Caco-2 (cell line): ENCODE measurements at regions not wholly inside any gene's neighbourhood (a gene's known extent, or its start where the extent isn't known, plus 50 kb on each side); places are given as distances from the start of the nearest gene placed in this dataset.

ENCODE experiments used
- BruUV-seq: library from RNA; stranded (reverse); fragments of 400-500 nt; replicated peaks from 2 replicates; lab custom pipeline; 2021; lab: Mats Ljungman, UMichigan
- CTCF ChIA-PET: fragments of 300-600 bp; sonication (Branson Sonifier 250); formaldehyde crosslinking; loops from one replicate; lab custom pipeline; 2022; ENCODE audit warnings: antibody characterized with exemption; lab: Charles Lee
- POLR2A ChIA-PET: fragments of 300-600 bp; sonication (Branson Sonifier 250); formaldehyde crosslinking; loops from one replicate; lab custom pipeline; 2022; ENCODE audit warnings: antibody characterized with exemption; lab: Charles Lee
- DNase-seq, 2 experiments: peaks; one replicate each; pipeline versions ENCODE4 v3.0.0 to v3.0.0-alpha.2; 2020 to 2022
- H3K27me3 ChIP-seq: replicated peaks from 2 replicates; pipeline ENCODE4 v1.6.0; 2011; ENCODE audit warnings: low read length; ENCODE audit not compliant: control insufficient read depth, insufficient read depth
- H3K36me3 ChIP-seq: 2 replicates; pipeline ENCODE4 v1.5.1; 2011; ENCODE audit warnings: low read length; ENCODE audit not compliant: control insufficient read depth, insufficient read depth
- H3K4me1 ChIP-seq: fragments of 250-450 bp; sonication (Bioruptor Pico); 2 replicates; pipeline ENCODE4 v1.5.1; 2020; ENCODE audit warnings: mild to moderate bottlenecking
- H3K4me3 ChIP-seq: 2 replicates; pipeline ENCODE4 v1.5.1; 2011; ENCODE audit warnings: low read depth, mild to moderate bottlenecking, control low read depth, low read length
- H3K9me3 ChIP-seq: fragments of 250-450 bp; sonication (Bioruptor Pico); 2 replicates; pipeline ENCODE4 v1.5.1; 2020; ENCODE audit warnings: mild to moderate bottlenecking, moderate library complexity
- H3K27ac Mint-ChIP-seq: one replicate; pipeline ENCODE4 v1.8.0; 2022; ENCODE audit warnings: mixed read lengths; ENCODE audit not compliant: unreplicated experiment
- H3K27me3 Mint-ChIP-seq: one replicate; pipeline ENCODE4 v1.8.0; 2022; ENCODE audit warnings: mixed read lengths; ENCODE audit not compliant: insufficient read depth, unreplicated experiment
- H3K36me3 Mint-ChIP-seq: one replicate; pipeline ENCODE4 v1.8.0; 2022; ENCODE audit warnings: mild to moderate bottlenecking, mixed read lengths; ENCODE audit not compliant: insufficient read depth, unreplicated experiment
- H3K4me1 Mint-ChIP-seq: one replicate; pipeline ENCODE4 v1.8.0; 2022; ENCODE audit warnings: low read depth, mixed read lengths; ENCODE audit not compliant: unreplicated experiment
- H3K4me3 Mint-ChIP-seq: one replicate; pipeline ENCODE4 v1.8.0; 2022; ENCODE audit warnings: mild to moderate bottlenecking, moderate library complexity, mixed read lengths; ENCODE audit not compliant: unreplicated experiment
- H3K9me3 Mint-ChIP-seq: one replicate; pipeline ENCODE4 v1.8.0; 2022; ENCODE audit warnings: mixed read lengths; ENCODE audit not compliant: unreplicated experiment
- intact Hi-C: fragments of 100-400 bp; cut with micrococcal nuclease; formaldehyde crosslinking; loops from one replicate; pipeline ENCODE4 v1.10.0; 2022; ENCODE audit not compliant: unreplicated experiment
- TF ChIP-seq, protein P1 (sequence below), 2 experiments: fragments of 200-600 bp in 1 of 2; IDR thresholded peaks; 1 replicate in 1 of 2; 2 replicates in 1 of 2; pipeline versions ENCODE4 v1.5.1 to v1.8.0; 2011 to 2022; ENCODE audit warnings: antibody characterized with exemption in 1 of 2, control low read depth in 1 of 2, inconsistent platforms in 1 of 2, low read depth in 1 of 2, low read length in 1 of 2, mild to moderate bottlenecking in 1 of 2, moderate library complexity in 1 of 2; ENCODE audit not compliant: insufficient read depth in 1 of 2, severe bottlenecking in 1 of 2, unreplicated experiment in 1 of 2

DNA sequence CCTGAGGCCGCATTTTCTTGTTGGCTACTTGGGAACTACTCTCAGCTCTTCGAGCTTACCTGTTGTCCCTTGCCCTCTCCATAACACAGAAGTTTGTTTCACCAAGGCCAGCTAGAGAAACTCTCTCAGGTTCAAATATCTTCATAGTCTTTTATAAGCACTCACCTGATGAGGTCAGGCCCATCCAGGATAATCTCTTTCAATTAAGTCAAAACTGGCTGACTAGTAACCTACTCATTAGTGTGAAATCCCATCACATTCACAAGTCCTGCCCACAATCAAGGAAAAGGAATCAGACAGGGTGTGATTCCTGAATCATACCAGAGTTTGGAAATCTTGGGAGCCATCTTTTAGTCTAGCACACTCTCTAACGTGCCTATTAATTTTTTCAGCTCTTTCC is 195.2 kb upstream of the HS3ST5 start:
- H3K36me3 ChIP-seq: no peaks in the 10 kb centered on the region
- no peak overlapping the region for H3K27ac Mint-ChIP-seq
- no peak overlapping the region for H3K4me3 Mint-ChIP-seq
- H3K4me1 ChIP-seq: no peaks in the 10 kb centered on the region
- ChIA-PET CTCF (no interaction called here), POLR2A (no interaction called here)
- H3K9me3 ChIP-seq: no peaks in the 10 kb centered on the region
- no peak overlapping the region for H3K4me3 ChIP-seq
- DNase-seq: no peak
- intact Hi-C loops: no loop called here
- no peaks in the 10 kb centered on the region for H3K27me3 Mint-ChIP-seq
- BruUV-seq: no TSS peak
- H3K27me3 ChIP-seq: no peaks in the 10 kb centered on the region
- no peaks in the 10 kb centered on the region for H3K4me1 Mint-ChIP-seq
- H3K36me3 Mint-ChIP-seq: no peaks in the 10 kb centered on the region
- TF ChIP-seq, protein P1, sequence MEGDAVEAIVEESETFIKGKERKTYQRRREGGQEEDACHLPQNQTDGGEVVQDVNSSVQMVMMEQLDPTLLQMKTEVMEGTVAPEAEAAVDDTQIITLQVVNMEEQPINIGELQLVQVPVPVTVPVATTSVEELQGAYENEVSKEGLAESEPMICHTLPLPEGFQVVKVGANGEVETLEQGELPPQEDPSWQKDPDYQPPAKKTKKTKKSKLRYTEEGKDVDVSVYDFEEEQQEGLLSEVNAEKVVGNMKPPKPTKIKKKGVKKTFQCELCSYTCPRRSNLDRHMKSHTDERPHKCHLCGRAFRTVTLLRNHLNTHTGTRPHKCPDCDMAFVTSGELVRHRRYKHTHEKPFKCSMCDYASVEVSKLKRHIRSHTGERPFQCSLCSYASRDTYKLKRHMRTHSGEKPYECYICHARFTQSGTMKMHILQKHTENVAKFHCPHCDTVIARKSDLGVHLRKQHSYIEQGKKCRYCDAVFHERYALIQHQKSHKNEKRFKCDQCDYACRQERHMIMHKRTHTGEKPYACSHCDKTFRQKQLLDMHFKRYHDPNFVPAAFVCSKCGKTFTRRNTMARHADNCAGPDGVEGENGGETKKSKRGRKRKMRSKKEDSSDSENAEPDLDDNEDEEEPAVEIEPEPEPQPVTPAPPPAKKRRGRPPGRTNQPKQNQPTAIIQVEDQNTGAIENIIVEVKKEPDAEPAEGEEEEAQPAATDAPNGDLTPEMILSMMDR (IDR thresholded peaks at IDR 0.05; ENCODE audit: insufficient read depth in 1 of 2, low read depth in 1 of 2, low read length in 1 of 2, severe bottlenecking in 1 of 2, unreplicated experiment in 1 of 2): no peak
- no peaks in the 10 kb centered on the region for H3K9me3 Mint-ChIP-seq

DNA sequence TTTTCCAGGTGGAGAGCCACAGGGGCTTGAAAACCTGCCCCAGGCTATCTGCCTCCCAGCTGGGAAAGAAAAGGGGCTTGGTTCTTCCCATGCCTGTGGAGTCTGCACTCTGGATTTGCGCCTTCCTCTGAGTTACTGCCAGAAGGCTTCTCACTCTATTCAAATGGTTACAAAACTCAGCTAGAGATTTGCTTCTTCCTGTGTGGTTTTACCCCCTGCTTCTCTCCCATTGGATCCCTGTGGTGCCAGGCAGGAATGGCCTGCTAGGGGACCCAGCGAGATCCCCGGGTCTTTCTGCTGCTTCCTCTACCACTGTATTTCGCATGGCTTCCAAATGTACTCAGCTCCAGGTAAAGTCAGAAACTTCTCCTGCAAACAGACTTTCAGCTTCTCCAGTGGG is 192.0 kb upstream of the HS3ST5 start:
- Mint-ChIP-seq H3K4me3 (no peak overlapping the region), H3K27ac (no peak overlapping the region), H3K27me3 (no peaks in the 10 kb centered on the region), H3K9me3 (peaks cover 16% of the 10 kb centered on the region), H3K36me3 (no peaks in the 10 kb centered on the region), H3K4me1 (no peaks in the 10 kb centered on the region)
- no peaks in the 10 kb centered on the region for H3K27me3 ChIP-seq
- intact Hi-C loops: no loop called here
- CTCF ChIA-PET: no interaction called here
- TF ChIP-seq, protein P1 (IDR thresholded peaks at IDR 0.05; ENCODE audit: insufficient read depth in 1 of 2, low read depth in 1 of 2, low read length in 1 of 2, severe bottlenecking in 1 of 2, unreplicated experiment in 1 of 2): no peak
- POLR2A ChIA-PET: no interaction called here
- H3K9me3 ChIP-seq: no peaks in the 10 kb centered on the region
- H3K36me3 ChIP-seq: no peaks in the 10 kb centered on the region
- H3K4me3 ChIP-seq: no peak overlapping the region
- no peak for DNase-seq
- H3K4me1 ChIP-seq: no peaks in the 10 kb centered on the region
- no TSS peak for BruUV-seq

DNA sequence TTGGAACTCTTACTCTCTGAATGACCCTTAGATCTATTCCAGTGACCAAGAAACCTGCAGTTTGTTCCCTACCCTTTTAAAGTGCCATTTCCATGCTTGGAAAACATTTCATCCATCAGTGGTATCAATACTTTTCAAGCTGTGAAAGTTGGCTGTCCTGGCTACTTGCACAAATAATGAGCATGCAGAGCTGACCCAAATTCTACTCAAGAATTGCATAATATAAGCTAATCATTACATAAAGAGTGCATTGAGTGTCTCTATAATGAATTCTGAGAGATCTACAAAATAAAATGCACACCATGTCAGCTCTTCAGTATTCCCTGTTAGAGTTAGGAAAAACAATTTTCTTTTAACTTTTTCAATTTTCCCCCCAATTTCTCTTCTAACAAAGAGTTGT is 181.3 kb upstream of the HS3ST5 start:
- POLR2A ChIA-PET: no interaction called here
- no peaks in the 10 kb centered on the region for H3K36me3 Mint-ChIP-seq

More for the DNA sequence above, 181.3 kb upstream of the HS3ST5 start:
- Mint-ChIP-seq H3K9me3 (no peaks in the 10 kb centered on the region), H3K27ac (no peak overlapping the region), H3K27me3 (peaks cover 3% of the 10 kb centered on the region), H3K4me1 (no peaks in the 10 kb centered on the region), H3K4me3 (no peak overlapping the region)
- no peaks in the 10 kb centered on the region for H3K36me3 ChIP-seq
- CTCF ChIA-PET: no interaction called here
- H3K9me3 ChIP-seq: no peaks in the 10 kb centered on the region
- H3K4me3 ChIP-seq: no peak overlapping the region
- no peak for DNase-seq
- intact Hi-C loops: loop anchor here (10.0 kb wide), 1 partner anchor 419 kb away; no protein-coding TSS in a partner anchor
- no peaks in the 10 kb centered on the region for H3K27me3 ChIP-seq
- BruUV-seq: no TSS peak
- TF ChIP-seq, protein P1 (IDR thresholded peaks at IDR 0.05; ENCODE audit: insufficient read depth in 1 of 2, low read depth in 1 of 2, low read length in 1 of 2, severe bottlenecking in 1 of 2, unreplicated experiment in 1 of 2): no peak
- H3K4me1 ChIP-seq: no peaks in the 10 kb centered on the region
